Endothelial cell of umbilical vein (primary cell): ENCODE measurements at regions not wholly inside any gene's neighbourhood (a gene's known extent, or its start where the extent isn't known, plus 50 kb on each side); places are given as distances from the start of the nearest gene placed in this dataset.

ENCODE experiments used
- BruUV-seq: library from RNA; stranded (reverse); fragments of 400-500 nt; replicated peaks from 2 replicates; lab custom pipeline; 2021; lab: Mats Ljungman, UMichigan
- CTCF ChIA-PET: fragments of 300-600, 350-600 bp; sonication (Branson Sonifier 250); formaldehyde crosslinking; loops from one replicate; lab custom pipeline; 2021; ENCODE audit warnings: antibody characterized with exemption, inconsistent platforms; lab: Charles Lee
- POLR2A ChIA-PET: fragments of 300-600, 350-600 bp; sonication (Branson Sonifier 250); formaldehyde crosslinking; loops from one replicate; lab custom pipeline; 2021; ENCODE audit warnings: antibody characterized with exemption, inconsistent platforms; lab: Charles Lee
- DNase-seq: peaks from one replicate; pipeline ENCODE4 v3.0.0-alpha.2; 2011; ENCODE audit warnings: low read depth, low spot score
- FAIRE-seq: peaks from 2 replicates; lab custom pipeline; 2011; peaks lifted over from hg19 to GRCh38; lab: Jason Lieb, UNC
- H2AFZ ChIP-seq: 2 replicates; pipeline ENCODE4 v1.6.0; 2012; ENCODE audit warnings: low read depth, low read length, control low read depth, inconsistent platforms
- H3K27ac ChIP-seq: 2 replicates; pipeline ENCODE4 v1.5.1; 2011; ENCODE audit warnings: low read depth, mild to moderate bottlenecking, control low read depth, low read length, moderate library complexity; ENCODE audit not compliant: insufficient read depth
- H3K27me3 ChIP-seq, 2 experiments: 2 replicates each; pipeline versions ENCODE4 v1.6.0 to v1.6.1; 2011; ENCODE audit warnings: low read length in 2 of 2, mixed read lengths in 1 of 2; ENCODE audit not compliant: control insufficient read depth in 2 of 2, insufficient read depth in 2 of 2
- H3K36me3 ChIP-seq, 2 experiments: 2 replicates in 1 of 2; 3 replicates in 1 of 2; pipeline ENCODE4 v1.5.1; 2011; ENCODE audit warnings: low read length in 2 of 2, mild to moderate bottlenecking in 1 of 2, moderate library complexity in 1 of 2; ENCODE audit not compliant: control insufficient read depth in 2 of 2, insufficient read depth in 2 of 2; ENCODE audit errors: extremely low read depth in 1 of 2
- H3K4me1 ChIP-seq: 3 replicates; pipeline ENCODE4 v1.5.1; 2011; ENCODE audit warnings: mild to moderate bottlenecking, low read length; ENCODE audit not compliant: control insufficient read depth, insufficient read depth; ENCODE audit errors: extremely low read depth
- H3K4me2 ChIP-seq: 2 replicates; pipeline ENCODE4 v1.6.1; 2011; ENCODE audit warnings: low read length, control low read depth, mixed read lengths; ENCODE audit not compliant: insufficient read depth
- H3K4me3 ChIP-seq, 3 experiments: fragments of 200-600 bp in 1 of 3; sonication (generic), shearing (Covaris generic) in 1 of 3; replicated peaks in 1 of 3; 2 replicates each; pipeline ENCODE4 v1.5.1; 2011 to 2016; ENCODE audit warnings: control low read depth in 3 of 3, low read length in 3 of 3, mild to moderate bottlenecking in 2 of 3, inconsistent platforms in 1 of 3, low read depth in 1 of 3, moderate library complexity in 1 of 3; ENCODE audit not compliant: insufficient read depth in 1 of 3
- H3K79me2 ChIP-seq: 2 replicates; pipeline ENCODE4 v1.6.0; 2012; ENCODE audit warnings: low read length, inconsistent platforms; ENCODE audit not compliant: control insufficient read depth, insufficient read depth
- H3K9ac ChIP-seq: replicated peaks from 2 replicates; pipeline ENCODE3; 2011; ENCODE audit warnings: low read length, control low read depth; ENCODE audit not compliant: insufficient read depth; ENCODE audit errors: extremely low read depth
- H3K9me1 ChIP-seq: replicated peaks from 3 replicates; pipeline ENCODE4 v1.6.0; 2011; ENCODE audit warnings: mild to moderate bottlenecking, low read length; ENCODE audit not compliant: control insufficient read depth, insufficient read depth; ENCODE audit errors: extremely low read depth
- H3K9me3 ChIP-seq: replicated peaks from 2 replicates; pipeline ENCODE4 v1.5.1; 2012; ENCODE audit warnings: low read length, inconsistent platforms; ENCODE audit not compliant: control insufficient read depth, insufficient read depth
- H4K20me1 ChIP-seq: replicated peaks from 2 replicates; pipeline ENCODE3; 2011; ENCODE audit warnings: mild to moderate bottlenecking, low read length; ENCODE audit not compliant: control insufficient read depth, insufficient read depth; ENCODE audit errors: extremely low read depth
- CTCF ChIP-seq, 2 donors: IDR thresholded peaks; 1 replicate in 1 of 2; 2 replicates in 1 of 2; pipeline ENCODE4 v1.5.1; 2011; ENCODE audit warnings: low read length in 2 of 2, mild to moderate bottlenecking in 2 of 2, moderate library complexity in 2 of 2, control low read depth in 1 of 2, inconsistent platforms in 1 of 2, low read depth in 1 of 2; ENCODE audit not compliant: insufficient read depth in 1 of 2; ENCODE audit errors: extremely low read depth in 1 of 2
- EZH2 ChIP-seq: IDR thresholded peaks from 2 replicates; pipeline ENCODE4 v1.6.1; 2012; ENCODE audit warnings: borderline replicate concordance, low read depth, mild to moderate bottlenecking, moderate library complexity, low read length, inconsistent platforms; ENCODE audit not compliant: severe bottlenecking
- FOS ChIP-seq: IDR thresholded peaks from 2 replicates; pipeline ENCODE4 v1.6.1; 2011; ENCODE audit warnings: mild to moderate bottlenecking, low read length, moderate library complexity, borderline replicate concordance; ENCODE audit not compliant: insufficient read depth
- GATA2 ChIP-seq: IDR thresholded peaks from 2 replicates; pipeline ENCODE4 v1.7.0; 2011; ENCODE audit warnings: low read depth, mild to moderate bottlenecking, moderate library complexity, mixed read lengths, low read length; ENCODE audit not compliant: insufficient read length, insufficient read depth
- JUN ChIP-seq: IDR thresholded peaks from 2 replicates; pipeline ENCODE4 v1.6.1; 2011; ENCODE audit warnings: borderline replicate concordance, low read depth; ENCODE audit not compliant: insufficient read length, insufficient read depth
- MYC ChIP-seq: IDR thresholded peaks from one replicate; pipeline ENCODE4 v1.6.1; 2011; ENCODE audit warnings: mild to moderate bottlenecking, low read depth, low read length
- POLR2A ChIP-seq: IDR thresholded peaks from 2 replicates; pipeline ENCODE4 v1.6.1; 2012; ENCODE audit warnings: low read depth, mild to moderate bottlenecking, control low read depth, low read length
- POLR2AphosphoS5 ChIP-seq: IDR thresholded peaks from 2 replicates; pipeline ENCODE4 v1.6.1; 2012; ENCODE audit warnings: low read depth, mild to moderate bottlenecking, control low read depth, low read length, moderate library complexity; ENCODE audit not compliant: insufficient read depth
- dilution Hi-C: fragments of 300-500 bp; cut with MboI; formaldehyde crosslinking; loops from one replicate; pipeline ENCODE4 v1.15.0; 2019; ENCODE audit warnings: low sequenced_read_pairs; ENCODE audit not compliant: extremely low pct_ligation_motif_present
- intact Hi-C: fragments of 100-400 bp; cut with micrococcal nuclease; formaldehyde crosslinking; loops from one replicate; pipeline ENCODE4 v1.10.0; 2022
- TF ChIP-seq, protein P1 (sequence below): IDR thresholded peaks from 2 replicates; pipeline ENCODE4 v1.6.1; 2011; ENCODE audit not compliant: insufficient read depth, insufficient read length

DNA sequence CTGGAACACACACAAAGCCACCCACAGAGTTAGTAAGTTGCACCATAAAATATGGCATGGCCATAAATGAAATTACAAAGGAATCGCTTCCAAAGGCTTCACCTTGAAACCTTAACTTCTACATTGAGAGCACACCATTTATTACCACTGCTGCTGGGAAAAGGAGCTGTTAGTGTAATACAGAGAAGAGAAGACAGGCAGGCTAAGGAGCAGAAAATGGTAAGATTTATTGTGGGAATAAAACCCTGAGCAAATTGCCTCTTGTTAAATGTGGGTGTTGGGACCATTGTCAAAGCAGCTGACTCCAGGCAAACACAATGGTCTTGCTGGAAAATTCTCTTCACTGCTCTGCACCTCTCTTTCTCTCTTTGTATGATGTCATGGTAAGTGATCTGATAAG lies 79.2 kb upstream of the NHS start:
- POLR2A ChIA-PET = no interaction called here
- Histone ChIP-seq H3K27ac (no peak overlapping the region), H3K9ac (no peak overlapping the region), H3K9me3 (no peaks in the 10 kb centered on the region), H3K4me1 (no peaks in the 10 kb centered on the region), H4K20me1 (no peaks in the 10 kb centered on the region), H3K4me2 (no peak overlapping the region), H3K36me3 (no peaks in the 10 kb centered on the region), H2AFZ (no peak overlapping the region), H3K27me3 (no peaks in the 10 kb centered on the region), H3K9me1 (no peaks in the 10 kb centered on the region), H3K79me2 (no peaks in the 10 kb centered on the region), H3K4me3 (no peak overlapping the region)
- no TSS peak for BruUV-seq
- FAIRE-seq (no peak), DNase-seq (no peak)
- CTCF ChIA-PET = no interaction called here
- TF ChIP-seq CTCF (IDR thresholded peaks at IDR 0.05; ENCODE audit: extremely low read depth in 1 of 2, insufficient read depth in 1 of 2, low read depth in 1 of 2, low read length in 2 of 2) = no peak
- TF ChIP-seq POLR2A = no peak
- TF ChIP-seq FOS = no peak
- TF ChIP-seq POLR2AphosphoS5 = no peak
- TF ChIP-seq, protein P1, sequence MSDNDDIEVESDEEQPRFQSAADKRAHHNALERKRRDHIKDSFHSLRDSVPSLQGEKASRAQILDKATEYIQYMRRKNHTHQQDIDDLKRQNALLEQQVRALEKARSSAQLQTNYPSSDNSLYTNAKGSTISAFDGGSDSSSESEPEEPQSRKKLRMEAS = no peak
- TF ChIP-seq EZH2 = no peak
- no peak for TF ChIP-seq GATA2
- no peak for TF ChIP-seq JUN
- no peak for TF ChIP-seq MYC
- dilution Hi-C loops (no loop called here), intact Hi-C loops (no loop called here)
